Head of caudate nucleus (tissue), 42 donors: ENCODE measurements at regions not wholly inside any gene's neighbourhood (a gene's known extent, or its start where the extent isn't known, plus 50 kb on each side); places are given as distances from the start of the nearest gene placed in this dataset.
"Not testable (repeated sequence)": the region's sequence is repeated elsewhere in the genome, so short reads cannot be mapped to it uniquely, and the experiment has no call there.

Source experiments
- DNase-seq, 42 donors: peaks; one replicate each; pipeline versions ENCODE4 v3.0.0 to v3.0.0-alpha.2; 2020 to 2021; ENCODE audit warnings: mixed read lengths in 7 of 42
- intact Hi-C: fragments of 100-400 bp; cut with DNase I; formaldehyde crosslinking; loops from one replicate; pipeline ENCODE4 v1.15.0; 2022

DNA sequence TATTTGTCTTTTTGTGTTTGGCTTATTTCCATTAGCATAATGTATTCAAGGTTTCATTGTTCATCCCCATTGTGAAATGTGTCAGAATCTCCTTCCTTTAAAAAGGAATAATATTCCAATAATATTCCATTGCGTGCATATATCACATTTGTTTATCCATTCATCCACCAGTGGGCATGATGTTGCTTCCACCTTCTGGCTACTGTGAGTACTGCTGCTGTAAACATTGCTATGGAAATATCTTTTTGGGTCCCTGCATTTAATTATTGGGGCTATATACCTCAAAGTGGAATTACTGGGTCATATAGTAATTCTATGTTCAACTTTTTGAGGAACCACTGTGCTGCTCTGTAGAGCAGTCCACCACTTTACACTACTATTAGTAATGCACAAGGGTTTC is 123.1 kb downstream of the POTEG start:
- DNase-seq: not testable (repeated sequence)

DNA sequence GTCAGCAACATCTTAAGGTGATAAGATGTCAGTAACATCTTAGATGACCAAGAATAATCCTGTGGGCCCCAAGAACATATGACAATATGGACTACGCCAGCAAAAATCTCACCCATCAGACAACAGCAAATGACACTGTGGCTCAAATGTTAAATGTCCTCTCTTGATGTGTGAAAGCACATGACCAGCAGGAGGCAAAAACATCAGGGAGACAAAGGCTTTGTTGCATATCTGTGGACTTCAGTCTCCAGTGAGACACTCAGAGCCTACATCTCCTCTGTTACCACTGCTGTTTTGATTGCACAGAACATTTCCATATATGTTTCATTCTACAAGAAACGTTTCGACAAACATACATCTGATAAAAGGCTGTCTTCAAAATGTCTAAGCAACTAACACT is 103.5 kb downstream of the POTEG start:
- intact Hi-C loops, DNase-seq: not testable (repeated sequence)

More for the DNA sequence above, 123.1 kb downstream of the POTEG start:
- intact Hi-C loops: not testable (repeated sequence)

- intact Hi-C loops, DNase-seq: not testable (repeated sequence)
Measured at GRCh38 chr14:19337232-19338059, 96.7 kb downstream of the POTEG start.

GRCh38 chr14:19338060-19338372 is 96.1 kb downstream of the POTEG start:
- intact Hi-C loops: not testable (repeated sequence)

GRCh38 chr14:19340976-19341375 is 93.2 kb downstream of the POTEG start:
- intact Hi-C loops: not testable (repeated sequence)

More at GRCh38 chr14:19338060-19338372, 96.1 kb downstream of the POTEG start:
- DNase-seq: not testable (repeated sequence)

GRCh38 chr14:19341627-19342026 is 92.5 kb downstream of the POTEG start:
- intact Hi-C loops: not testable (repeated sequence)
- peak in 2 of 42 donors; percentile 16 to 17 for DNase-seq

More at GRCh38 chr14:19340976-19341375, 93.2 kb downstream of the POTEG start:
- DNase-seq: peak in 1 of 42 donors; percentile 8

- peak in 1 of 42 donors; percentile 12 for DNase-seq
- intact Hi-C loops: not testable (repeated sequence)
Measured at GRCh38 chr14:19344261-19344660, 89.9 kb downstream of the POTEG start.

DNA sequence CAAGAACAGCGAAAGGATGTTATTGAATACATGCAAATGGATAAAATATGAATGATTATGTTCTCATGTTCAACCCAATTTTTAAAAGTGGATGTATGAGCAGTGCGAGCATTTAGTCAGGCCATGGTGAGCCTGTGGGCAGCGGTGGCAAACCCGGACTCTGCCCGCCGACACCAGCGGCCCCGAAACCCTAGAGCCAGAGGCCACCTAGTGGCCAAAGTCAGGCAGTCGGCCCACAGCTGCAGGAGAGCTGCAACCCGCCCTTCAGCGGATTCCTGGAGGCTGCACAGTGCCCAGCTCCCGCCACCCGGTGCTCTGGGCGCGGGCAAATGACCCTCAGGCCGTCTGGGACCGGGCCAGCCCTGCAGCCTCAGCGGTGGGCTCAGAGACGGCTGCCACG is 89.5 kb downstream of the POTEG start:
- DNase-seq, intact Hi-C loops: not testable (repeated sequence)

GRCh38 chr14:19345298-19345911 is 88.7 kb downstream of the POTEG start:
- DNase-seq, intact Hi-C loops: not testable (repeated sequence)

GRCh38 chr14:19346074-19346480 is 88.1 kb downstream of the POTEG start:
- peak in 2 of 42 donors; percentile 14 to 15 for DNase-seq
- intact Hi-C loops: not testable (repeated sequence)

DNA sequence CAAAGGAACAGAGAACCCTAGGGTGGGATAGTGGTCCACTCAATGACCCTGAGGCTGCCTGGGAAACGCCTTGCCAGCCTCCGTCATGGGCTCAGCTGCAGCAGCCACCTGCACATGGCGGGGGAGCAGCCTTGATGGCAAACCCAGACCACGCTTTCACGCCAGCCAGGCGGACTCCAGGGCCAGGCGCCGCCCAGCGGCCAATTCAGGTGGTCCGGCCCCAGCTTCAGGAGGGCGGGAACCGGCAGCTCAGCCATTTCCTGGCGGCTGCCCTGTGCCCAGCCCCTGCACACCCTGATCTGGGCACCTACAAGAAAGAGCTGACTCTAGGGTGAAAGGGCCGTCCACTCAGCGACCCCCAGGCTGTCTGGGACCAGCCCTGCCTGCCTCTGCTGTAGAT is 87.5 kb downstream of the POTEG start:
- intact Hi-C loops, DNase-seq: not testable (repeated sequence)

GRCh38 chr14:19347112-19347511 is 87.0 kb downstream of the POTEG start:
- intact Hi-C loops, DNase-seq: not testable (repeated sequence)
